Skeletal muscle cell (primary cell): ENCODE measurements at regions not wholly inside any gene's neighbourhood (a gene's known extent, or its start where the extent isn't known, plus 50 kb on each side); places are given as distances from the start of the nearest gene placed in this dataset.

Experiments used
- DNase-seq: peaks from one replicate; pipeline ENCODE4 v3.0.0-alpha.2; 2010; ENCODE audit warnings: low read depth
- H3K4me3 ChIP-seq: 2 replicates; pipeline ENCODE4 v1.5.1; 2011; ENCODE audit warnings: low read depth, mild to moderate bottlenecking, control low read depth, low read length, moderate library complexity

DNA sequence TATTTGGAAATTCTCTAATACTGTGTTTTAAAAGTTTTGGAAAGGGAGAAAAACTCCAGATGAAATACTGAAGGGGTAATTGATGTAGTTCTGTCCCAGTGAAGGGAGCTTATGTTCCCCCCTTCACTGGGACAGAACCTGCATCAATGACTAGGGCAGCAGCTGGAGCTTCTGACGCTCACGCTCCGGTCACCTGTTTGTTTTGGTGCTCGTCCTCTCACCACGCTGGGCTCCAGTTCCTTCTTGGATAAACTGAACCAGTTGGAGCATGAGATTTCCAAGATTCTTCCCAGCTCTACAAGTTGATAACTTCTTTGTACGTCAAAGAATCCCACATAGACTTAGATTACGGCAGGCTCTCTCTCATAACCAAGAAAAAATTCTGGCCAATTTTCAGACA lies 51.4 kb upstream of the HNRNPU start:
- no peak overlapping the region for H3K4me3 ChIP-seq
- no peak for DNase-seq

DNA sequence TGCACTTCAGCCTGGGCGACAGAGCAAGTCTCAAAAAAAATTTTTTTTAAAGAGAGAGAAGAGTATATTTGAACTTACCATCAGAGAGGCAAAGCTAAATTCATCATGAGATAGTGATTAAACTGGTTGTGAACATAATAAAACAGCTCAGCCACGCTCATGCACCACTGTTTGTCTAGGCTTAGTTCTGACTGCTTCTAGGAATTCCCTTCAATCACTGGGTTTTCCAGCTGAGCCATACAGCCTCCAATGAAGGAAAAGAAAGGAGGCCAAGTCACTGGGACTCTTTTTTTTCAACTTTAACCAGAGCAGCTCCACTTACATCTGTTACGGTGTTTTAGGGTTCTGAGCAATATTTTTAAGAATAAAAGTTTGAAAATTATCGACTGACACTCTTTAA lies 50.4 kb upstream of the HNRNPU start:
- no peak for DNase-seq
- H3K4me3 ChIP-seq, result no peak overlapping the region
